B cell (primary cell): ENCODE measurements at regions not wholly inside any gene's neighbourhood (a gene's known extent, or its start where the extent isn't known, plus 50 kb on each side); places are given as distances from the start of the nearest gene placed in this dataset.
A peak's percentile ranks its signal among the peaks of the same experiment; 100 is the strongest.

Source experiments
- ATAC-seq: fragments of 200-7000 bp; cut with Tn5 transposase; one replicate; pipeline ENCODE4 v1.10.0; 2021; ENCODE audit warnings: low read depth, mild to moderate bottlenecking, moderate number of reproducible peaks, moderate library complexity
- CTCF ChIA-PET: fragments of 350-600 bp; sonication (Branson Sonifier 250); formaldehyde crosslinking; loops from one replicate; lab custom pipeline; 2021; ENCODE audit warnings: antibody characterized with exemption, inconsistent platforms; lab: Charles Lee
- POLR2A ChIA-PET: fragments of 350-600 bp; sonication (Branson Sonifier 250); formaldehyde crosslinking; loops from one replicate; lab custom pipeline; 2021; ENCODE audit warnings: antibody characterized with exemption; lab: Charles Lee
- DNase-seq: peaks from one replicate; pipeline ENCODE4 v3.0.0; 2013
- H2AFZ ChIP-seq: 2 replicates; pipeline ENCODE4 v1.6.1; 2012; ENCODE audit warnings: mild to moderate bottlenecking, low read depth, low read length; ENCODE audit not compliant: insufficient read depth, poor library complexity, severe bottlenecking
- H3K27ac ChIP-seq, 2 donors: 1 replicate in 1 of 2; 2 replicates in 1 of 2; pipeline ENCODE4 v1.5.1; 2012 to 2013; ENCODE audit warnings: low read length in 2 of 2, mild to moderate bottlenecking in 2 of 2, moderate library complexity in 1 of 2
- H3K27me3 ChIP-seq, 4 experiments: fragments of 200-600 bp in 1 of 4; sonication (generic) in 1 of 4; replicated peaks in 1 of 4; 1 replicate in 2 of 4; 2 replicates in 2 of 4; pipeline versions ENCODE4 v1.6.1 to v1.7.0; 2013 to 2016; ENCODE audit warnings: low read length in 3 of 4, mild to moderate bottlenecking in 2 of 4, mixed read lengths in 1 of 4, moderate library complexity in 1 of 4; ENCODE audit not compliant: insufficient read depth in 4 of 4, control insufficient read depth in 3 of 4; ENCODE audit errors: control extremely low read depth in 1 of 4
- H3K36me3 ChIP-seq, 2 experiments: replicated peaks in 1 of 2; 1 replicate in 1 of 2; 2 replicates in 1 of 2; pipeline versions ENCODE4 v1.6.1 to v1.7.1; 2013; ENCODE audit warnings: low read length in 1 of 2; ENCODE audit not compliant: insufficient read depth in 2 of 2, control insufficient read depth in 1 of 2; ENCODE audit errors: control extremely low read depth in 1 of 2, extremely low read depth in 1 of 2
- H3K4me1 ChIP-seq, 2 donors: fragments of 200-600 bp in 1 of 2; sonication (generic) in 1 of 2; 1 replicate in 1 of 2; 2 replicates in 1 of 2; pipeline versions ENCODE4 v1.5.1 to v1.6.1; 2013 to 2017; ENCODE audit warnings: low read length in 2 of 2; ENCODE audit not compliant: control insufficient read depth in 2 of 2, insufficient read depth in 2 of 2
- H3K4me2 ChIP-seq: replicated peaks from 2 replicates; pipeline ENCODE3; 2012; ENCODE audit warnings: mild to moderate bottlenecking, low read depth, low read length; ENCODE audit not compliant: poor library complexity, severe bottlenecking
- H3K4me3 ChIP-seq, 5 experiments: fragments of 200-600 bp in 1 of 5; sonication (generic) in 1 of 5; 1 replicate in 3 of 5; 2 replicates in 2 of 5; pipeline versions ENCODE4 v1.5.1 to v1.7.0; 2011 to 2016; ENCODE audit warnings: low read length in 4 of 5, mild to moderate bottlenecking in 4 of 5, low read depth in 2 of 5, control low read depth in 1 of 5, moderate library complexity in 1 of 5; ENCODE audit not compliant: insufficient read depth in 1 of 5; ENCODE audit errors: control extremely low read depth in 1 of 5, extremely low read depth in 1 of 5
- H3K79me2 ChIP-seq: fragments of 200-600 bp; sonication (generic); one replicate; pipeline ENCODE4 v1.6.0; 2016; ENCODE audit warnings: low read length; ENCODE audit not compliant: control insufficient read depth, insufficient read depth
- H3K9ac ChIP-seq: fragments of 200-600 bp; sonication (generic); 2 replicates; pipeline ENCODE4 v1.6.1; 2017; ENCODE audit warnings: mild to moderate bottlenecking, low read length, moderate library complexity
- H3K9me3 ChIP-seq, 3 donors: one replicate each; pipeline versions ENCODE4 v1.6.1 to v1.7.1; 2013; ENCODE audit warnings: low read length in 2 of 3; ENCODE audit not compliant: control insufficient read depth in 2 of 3, insufficient read depth in 1 of 3; ENCODE audit errors: control extremely low read depth in 1 of 3
- H4K20me1 ChIP-seq: 2 replicates; pipeline ENCODE4 v1.6.0; 2012; ENCODE audit warnings: mild to moderate bottlenecking, low read length; ENCODE audit not compliant: insufficient read depth, control insufficient read depth, poor library complexity, severe bottlenecking
- H3K27ac Mint-ChIP-seq: one replicate; pipeline ENCODE4 v1.8.0; 2021; ENCODE audit warnings: mixed read lengths
- H3K27me3 Mint-ChIP-seq: one replicate; pipeline ENCODE4 v1.8.0; 2021; ENCODE audit warnings: mixed read lengths
- H3K4me1 Mint-ChIP-seq: one replicate; pipeline ENCODE4 v1.8.0; 2021; ENCODE audit warnings: mixed read lengths
- H3K4me3 Mint-ChIP-seq: one replicate; pipeline ENCODE4 v1.8.0; 2021; ENCODE audit warnings: mixed read lengths
- H3K9me3 Mint-ChIP-seq: one replicate; pipeline ENCODE4 v1.8.0; 2022; ENCODE audit warnings: mixed read lengths; ENCODE audit not compliant: insufficient read depth
- EZH2 ChIP-seq: IDR thresholded peaks from 2 replicates; pipeline ENCODE4 v1.6.1; 2012; ENCODE audit warnings: borderline replicate concordance, low read depth, mild to moderate bottlenecking, moderate library complexity, low read length; ENCODE audit not compliant: insufficient read depth, poor library complexity, severe bottlenecking
- WGBS: methylation state at CpG from one replicate; pipeline ENCODE4 v1.1.5; 2013; ENCODE audit warnings: missing lambda C conversion rate; ENCODE audit not compliant: insufficient coverage; 5-methylcytosine and 5-hydroxymethylcytosine counted together
- intact Hi-C: fragments of 100-400 bp; cut with micrococcal nuclease; formaldehyde crosslinking; loops from one replicate; pipeline ENCODE4 v1.10.0; 2022
- TF ChIP-seq, protein P1 (sequence below): fragments of 200-600 bp; IDR thresholded peaks from one replicate; pipeline ENCODE4 v1.8.0; 2022; ENCODE audit warnings: antibody characterized with exemption, mild to moderate bottlenecking

DNA sequence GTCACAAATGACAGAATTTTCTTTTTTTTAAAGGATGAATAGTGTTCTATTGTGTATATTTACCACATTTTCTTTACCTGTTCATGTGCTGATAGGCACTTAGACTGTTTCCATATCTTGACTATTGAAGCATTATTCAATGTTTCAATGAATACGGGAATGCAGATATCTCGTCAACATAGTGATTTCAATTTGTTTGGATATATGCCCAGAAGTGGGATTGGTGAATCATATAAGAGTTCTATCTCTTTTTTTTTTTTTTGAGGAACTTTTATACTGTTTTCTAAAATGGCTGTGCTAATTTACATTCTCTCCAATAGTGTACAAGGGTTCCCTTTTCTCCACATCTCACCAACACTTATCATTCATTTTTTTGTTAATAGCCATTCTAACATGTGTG lies 97.9 kb upstream of the FAR2 start:
- Histone ChIP-seq H3K36me3 (no peaks in the 10 kb centered on the region), H3K27ac (no peak overlapping the region)

DNA sequence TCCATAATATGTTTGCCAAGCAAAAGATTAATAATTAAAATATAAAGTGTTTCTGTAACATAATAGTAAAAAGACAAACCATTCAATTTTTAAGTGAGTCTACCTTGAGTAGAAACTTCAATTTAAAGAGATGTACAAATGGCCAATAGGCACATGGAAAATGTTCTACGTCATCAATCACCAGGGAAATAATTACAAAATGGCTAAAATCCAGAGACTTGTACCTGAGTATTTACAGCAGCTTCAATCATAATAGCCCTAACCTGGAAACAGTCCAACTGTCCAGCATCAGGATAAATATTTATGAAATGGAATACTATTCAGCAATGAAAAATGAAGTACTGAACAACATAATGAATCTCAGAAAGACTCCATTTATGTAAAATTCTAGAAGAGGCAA lies 95.5 kb upstream of the FAR2 start:
- intact Hi-C loops = no loop called here
- peaks cover 2% of the 10 kb centered on the region for H3K4me1 Mint-ChIP-seq
- H3K4me1 ChIP-seq = no peaks in the 10 kb centered on the region
- ChIA-PET POLR2A (no interaction called here), CTCF (interaction anchor here (1.1 kb wide), 1 partner anchor 20 kb away, joined by 3 read pairs; no protein-coding TSS in a partner anchor)
- H3K4me2 ChIP-seq = no peak overlapping the region
- no peaks in the 10 kb centered on the region for H3K79me2 ChIP-seq
- TF ChIP-seq, protein P1, sequence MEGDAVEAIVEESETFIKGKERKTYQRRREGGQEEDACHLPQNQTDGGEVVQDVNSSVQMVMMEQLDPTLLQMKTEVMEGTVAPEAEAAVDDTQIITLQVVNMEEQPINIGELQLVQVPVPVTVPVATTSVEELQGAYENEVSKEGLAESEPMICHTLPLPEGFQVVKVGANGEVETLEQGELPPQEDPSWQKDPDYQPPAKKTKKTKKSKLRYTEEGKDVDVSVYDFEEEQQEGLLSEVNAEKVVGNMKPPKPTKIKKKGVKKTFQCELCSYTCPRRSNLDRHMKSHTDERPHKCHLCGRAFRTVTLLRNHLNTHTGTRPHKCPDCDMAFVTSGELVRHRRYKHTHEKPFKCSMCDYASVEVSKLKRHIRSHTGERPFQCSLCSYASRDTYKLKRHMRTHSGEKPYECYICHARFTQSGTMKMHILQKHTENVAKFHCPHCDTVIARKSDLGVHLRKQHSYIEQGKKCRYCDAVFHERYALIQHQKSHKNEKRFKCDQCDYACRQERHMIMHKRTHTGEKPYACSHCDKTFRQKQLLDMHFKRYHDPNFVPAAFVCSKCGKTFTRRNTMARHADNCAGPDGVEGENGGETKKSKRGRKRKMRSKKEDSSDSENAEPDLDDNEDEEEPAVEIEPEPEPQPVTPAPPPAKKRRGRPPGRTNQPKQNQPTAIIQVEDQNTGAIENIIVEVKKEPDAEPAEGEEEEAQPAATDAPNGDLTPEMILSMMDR = no peak
- DNase-seq (peak; percentile 8), ATAC-seq (no peak)
- WGBS = no CpG with 5 or more reads among the region's 1 CpG
- H3K4me3 ChIP-seq = no peak overlapping the region
- H4K20me1 ChIP-seq = no peaks in the 10 kb centered on the region
- H3K27ac Mint-ChIP-seq = no peak overlapping the region
- H3K36me3 ChIP-seq = no peaks in the 10 kb centered on the region
- H3K4me3 Mint-ChIP-seq = no peak overlapping the region
- peaks cover 3% of the 10 kb centered on the region for H3K27me3 Mint-ChIP-seq
- no peak overlapping the region for H3K27ac ChIP-seq
- H3K9ac ChIP-seq = no peak overlapping the region
- no peaks in the 10 kb centered on the region for H3K27me3 ChIP-seq
- H3K9me3 Mint-ChIP-seq = no peaks in the 10 kb centered on the region
- no peak overlapping the region for H2AFZ ChIP-seq
- H3K9me3 ChIP-seq = no peaks in the 10 kb centered on the region

More for the DNA sequence above, 97.9 kb upstream of the FAR2 start:
- Histone ChIP-seq H3K79me2 (no peaks in the 10 kb centered on the region), H3K4me1 (no peaks in the 10 kb centered on the region), H3K9me3 (no peaks in the 10 kb centered on the region), H2AFZ (no peak overlapping the region), H3K27me3 (no peaks in the 10 kb centered on the region), H4K20me1 (no peaks in the 10 kb centered on the region), H3K4me2 (no peak overlapping the region), H3K4me3 (no peak overlapping the region), H3K9ac (no peak overlapping the region)
- no peak overlapping the region for H3K27ac Mint-ChIP-seq
- DNase-seq = no peak
- H3K9me3 Mint-ChIP-seq = no peaks in the 10 kb centered on the region
- ATAC-seq = no peak
- no CpG with 5 or more reads among the region's 2 CpGs for WGBS
- CTCF ChIA-PET = no interaction called here
- intact Hi-C loops = no loop called here
- H3K27me3 Mint-ChIP-seq = peaks cover 3% of the 10 kb centered on the region
- peaks cover 2% of the 10 kb centered on the region for H3K4me1 Mint-ChIP-seq
- TF ChIP-seq EZH2 = no peak
- TF ChIP-seq, protein P1 = no peak
- POLR2A ChIA-PET = no interaction called here
- no peak overlapping the region for H3K4me3 Mint-ChIP-seq
